A549 (cell line): ENCODE measurements at regions not wholly inside any gene's neighbourhood (a gene's known extent, or its start where the extent isn't known, plus 50 kb on each side); places are given as distances from the start of the nearest gene placed in this dataset.

Source experiments
- ATAC-seq, 2 experiments: fragments of 200-7000 bp in 1 of 2; fragments of >200 bp in 1 of 2; cut with Nextera tagmentation in 1 of 2; cut with Tn5 transposase in 1 of 2; 3 replicates each; pipeline versions ENCODE4 v1.8.0 to v1.9.1; 2018 to 2020; ENCODE audit warnings: mild to moderate bottlenecking in 1 of 2, moderate library complexity in 1 of 2
- CTCF ChIA-PET: fragments of 300-600 bp; sonication (Branson Sonifier 250); formaldehyde crosslinking; extraction: SDS; loops from one replicate; lab custom pipeline; 2021; ENCODE audit warnings: antibody characterized with exemption, inconsistent platforms; lab: Yijun Ruan, JAX
- POLR2A ChIA-PET: fragments of 350-600 bp; formaldehyde crosslinking; extraction: SDS; loops from one replicate; lab custom pipeline; 2021; ENCODE audit warnings: antibody characterized with exemption, inconsistent platforms; lab: Yijun Ruan, JAX
- DNase-seq, 2 experiments: peaks; one replicate each; pipeline versions ENCODE4 v3.0.0 to v3.0.0-alpha.2; 2011 to 2016; ENCODE audit warnings: low read depth in 1 of 2, low spot score in 1 of 2
- FAIRE-seq: peaks from 2 replicates; lab custom pipeline; 2011; peaks lifted over from hg19 to GRCh38; lab: Jason Lieb, UNC
- H3K27ac ChIP-seq, 2 experiments: fragments of >200 bp; sonication (Bioruptor Twin); formaldehyde crosslinking; 3 replicates each; pipeline ENCODE4 v1.5.1; 2016 to 2017
- H3K4me1 ChIP-seq: fragments of >200 bp; sonication (Bioruptor Twin); formaldehyde crosslinking; 3 replicates; pipeline ENCODE4 v1.6.1; 2016
- H3K4me2 ChIP-seq: fragments of >200 bp; sonication (Bioruptor Twin); formaldehyde crosslinking; 3 replicates; pipeline ENCODE4 v1.6.1; 2016
- H3K4me3 ChIP-seq: fragments of >200 bp; sonication (Bioruptor Twin); formaldehyde crosslinking; 3 replicates; pipeline ENCODE4 v1.5.1; 2016
- H3K9me3 ChIP-seq: fragments of >200 bp; sonication (Bioruptor Twin); formaldehyde crosslinking; 3 replicates; pipeline ENCODE4 v1.6.1; 2016
- BHLHE40 ChIP-seq: IDR thresholded peaks from 2 replicates; pipeline ENCODE4 v1.6.1; 2012; ENCODE audit warnings: low read depth, low read length, inconsistent platforms
- CBX2 ChIP-seq: fragments of 200-600 bp; sonication (generic); IDR thresholded peaks from 2 replicates; pipeline ENCODE4 v1.6.1; 2016; ENCODE audit warnings: low read depth, mild to moderate bottlenecking, borderline replicate concordance
- CEBPB ChIP-seq, 2 experiments: fragments of >200 bp in 1 of 2; sonication (Bioruptor Twin) in 1 of 2; formaldehyde crosslinking in 1 of 2; IDR thresholded peaks; 2 replicates each; pipeline ENCODE4 v1.6.1; 2012 to 2016
- ESRRA ChIP-seq: fragments of 150-350 bp; IDR thresholded peaks from 2 replicates; pipeline ENCODE4 v1.6.1; 2014; ENCODE audit warnings: mild to moderate bottlenecking, low read length, borderline replicate concordance
- GATA3 ChIP-seq: IDR thresholded peaks from 2 replicates; pipeline ENCODE4 v1.6.1; 2012; ENCODE audit warnings: borderline replicate concordance
- HEYL ChIP-seq: fragments of 250-450 bp; sonication (Bioruptor Pico); IDR thresholded peaks from 2 replicates; pipeline ENCODE4 v1.8.0; 2021; ENCODE audit warnings: mild to moderate bottlenecking, moderate library complexity
- HOXB13 ChIP-seq: fragments of 250-450 bp; sonication (Bioruptor Pico); IDR thresholded peaks from 2 replicates; pipeline ENCODE4 v1.5.0; 2020; ENCODE audit warnings: low read depth, mild to moderate bottlenecking, moderate library complexity
- HOXB5 ChIP-seq: fragments of 250-450 bp; sonication (Bioruptor Pico); IDR thresholded peaks from 2 replicates; pipeline ENCODE4 v1.5.0; 2020; ENCODE audit warnings: mild to moderate bottlenecking, moderate library complexity
- JUN ChIP-seq, 2 experiments: fragments of >200 bp; sonication (Bioruptor Twin); formaldehyde crosslinking; IDR thresholded peaks; 2 replicates in 1 of 2; 3 replicates in 1 of 2; pipeline ENCODE4 v1.6.1; 2016 to 2017
- KDM5A ChIP-seq: fragments of 200-600 bp; sonication (generic); IDR thresholded peaks from 2 replicates; pipeline ENCODE4 v1.6.1; 2016; ENCODE audit warnings: antibody characterized with exemption, mild to moderate bottlenecking
- MAZ ChIP-seq: fragments of 150-350 bp; IDR thresholded peaks from 2 replicates; pipeline ENCODE4 v1.6.1; 2014; ENCODE audit warnings: antibody characterized with exemption, low read depth, low read length, borderline replicate concordance
- MYC ChIP-seq: IDR thresholded peaks from 2 replicates; pipeline ENCODE4 v1.6.1; 2012; ENCODE audit warnings: mild to moderate bottlenecking, inconsistent platforms, low read length, improper control_type of control experiment, borderline replicate concordance
- NFE2L2 ChIP-seq: fragments of 150-350 bp; conservative IDR thresholded peaks from 2 replicates; pipeline ENCODE4 v1.6.1; 2014; ENCODE audit warnings: low read length
- NPAS2 ChIP-seq: fragments of 250-450 bp; sonication (Bioruptor Pico); IDR thresholded peaks from 2 replicates; pipeline ENCODE4 v1.8.0; 2022; ENCODE audit warnings: mild to moderate bottlenecking, moderate library complexity, borderline replicate concordance
- PHF8 ChIP-seq: fragments of 200-600 bp; sonication (generic); IDR thresholded peaks from 2 replicates; pipeline ENCODE4 v1.6.1; 2016; ENCODE audit warnings: low read depth, mild to moderate bottlenecking, antibody characterized with exemption, moderate library complexity, borderline replicate concordance
- POLR2A ChIP-seq: IDR thresholded peaks from 2 replicates; pipeline ENCODE4 v1.6.1; 2012; ENCODE audit warnings: mild to moderate bottlenecking, low read length
- POLR2AphosphoS2 ChIP-seq: conservative IDR thresholded peaks from 2 replicates; pipeline ENCODE4 v1.6.1; 2012; ENCODE audit warnings: low read length, improper control_type of control experiment, inconsistent platforms
- RAD21 ChIP-seq, 2 experiments: fragments of >200 bp in 1 of 2; sonication (Bioruptor Twin) in 1 of 2; formaldehyde crosslinking in 1 of 2; IDR thresholded peaks in 1 of 2; conservative IDR thresholded peaks in 1 of 2; 2 replicates in 1 of 2; 3 replicates in 1 of 2; pipeline ENCODE4 v1.6.1; 2012 to 2018; ENCODE audit warnings: inconsistent platforms in 1 of 2
- RARB ChIP-seq: fragments of 250-450 bp; sonication (Bioruptor Pico); IDR thresholded peaks from 2 replicates; pipeline ENCODE4 v1.8.0; 2021; ENCODE audit warnings: mild to moderate bottlenecking, moderate library complexity
- RCOR1 ChIP-seq: fragments of 150-350 bp; IDR thresholded peaks from 2 replicates; pipeline ENCODE4 v1.6.1; 2014; ENCODE audit warnings: antibody characterized with exemption, low read length, low read depth
- SMC3 ChIP-seq: fragments of >200 bp; sonication (Bioruptor Twin); formaldehyde crosslinking; IDR thresholded peaks from 3 replicates; pipeline ENCODE4 v1.6.1; 2018; ENCODE audit warnings: inconsistent platforms
- TFCP2L1 ChIP-seq: fragments of 250-450 bp; sonication (Bioruptor Pico); IDR thresholded peaks from 2 replicates; pipeline ENCODE4 v1.5.0; 2021; ENCODE audit warnings: mild to moderate bottlenecking
- TP53 ChIP-seq: fragments of 250-450 bp; sonication (Bioruptor Pico); IDR thresholded peaks from 2 replicates; pipeline ENCODE4 v1.5.0; 2021; ENCODE audit warnings: mild to moderate bottlenecking, moderate library complexity
- ZNF302 ChIP-seq: fragments of 250-450 bp; sonication (Bioruptor Pico); IDR thresholded peaks from 2 replicates; pipeline ENCODE4 v1.9.0; 2021; ENCODE audit warnings: inconsistent platforms, mild to moderate bottlenecking, moderate library complexity
- ZSCAN20 ChIP-seq: fragments of 250-450 bp; sonication (Bioruptor Pico); IDR thresholded peaks from 2 replicates; pipeline ENCODE4 v1.8.0; 2022; ENCODE audit warnings: mild to moderate bottlenecking, moderate library complexity
- TF ChIP-seq, protein P1 (sequence below): fragments of 250-450 bp; sonication (Bioruptor Pico); IDR thresholded peaks from 2 replicates; pipeline ENCODE4 v1.5.0; 2021; ENCODE audit warnings: mild to moderate bottlenecking, moderate library complexity, borderline replicate concordance
- TF ChIP-seq, protein P2 (sequence below): fragments of >200 bp; sonication (Bioruptor Twin); formaldehyde crosslinking; IDR thresholded peaks from 3 replicates; pipeline ENCODE4 v1.6.1; 2016
- TF ChIP-seq, protein P3 (sequence below): IDR thresholded peaks from 2 replicates; pipeline ENCODE4 v1.6.1; 2012
- TF ChIP-seq, protein P4 (sequence below): fragments of >200 bp; sonication (Bioruptor Twin); formaldehyde crosslinking; IDR thresholded peaks from 3 replicates; pipeline ENCODE4 v1.5.1; 2016

DNA sequence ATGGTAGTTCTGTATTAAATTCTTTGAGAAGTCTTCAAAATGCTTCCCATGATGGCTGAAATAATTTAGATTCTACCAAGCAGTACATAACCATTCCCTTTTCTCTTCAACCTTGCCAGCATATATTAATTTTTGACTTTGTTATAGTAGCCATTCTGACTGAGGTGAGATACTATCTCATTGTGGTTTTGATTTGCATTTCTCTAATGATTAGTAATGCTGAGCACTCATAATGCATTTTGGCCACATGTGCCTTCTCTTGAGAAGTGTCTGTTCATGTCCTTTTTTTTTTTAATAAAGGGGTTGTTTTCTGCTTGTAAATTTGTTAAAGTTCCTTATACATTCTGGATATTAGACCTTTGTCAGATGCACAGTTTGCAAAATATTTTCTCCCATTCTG lies 173.9 kb downstream of the CALCRL start:
- Histone ChIP-seq H3K9me3 (no peaks in the 10 kb centered on the region), H3K4me1 (no peaks in the 10 kb centered on the region), H3K4me2 (no peak overlapping the region), H3K4me3 (no peak overlapping the region), H3K27ac (no peak overlapping the region)
- ChIA-PET CTCF (no interaction called here), POLR2A (no interaction called here)
- DNase-seq, result no peak
- no peak for FAIRE-seq
- no peak for ATAC-seq
- TF ChIP-seq TFCP2L1 (CRISPR knock-in tag) (no peak), NFE2L2 (no peak), ESRRA (no peak), POLR2AphosphoS2 (no peak), BHLHE40 (no peak), KDM5A (no peak), RARB (no peak), HEYL (no peak), CEBPB (IDR thresholded peaks at IDR 0.05) (no peak), RAD21 (conservative IDR thresholded peaks at IDR 0.05 in 1 of 2, IDR thresholded peaks at IDR 0.05 in 1 of 2) (no peak), HOXB5 (CRISPR knock-in tag) (no peak), GATA3 (no peak), JUN (IDR thresholded peaks at IDR 0.05) (no peak)
- TF ChIP-seq, protein P1, sequence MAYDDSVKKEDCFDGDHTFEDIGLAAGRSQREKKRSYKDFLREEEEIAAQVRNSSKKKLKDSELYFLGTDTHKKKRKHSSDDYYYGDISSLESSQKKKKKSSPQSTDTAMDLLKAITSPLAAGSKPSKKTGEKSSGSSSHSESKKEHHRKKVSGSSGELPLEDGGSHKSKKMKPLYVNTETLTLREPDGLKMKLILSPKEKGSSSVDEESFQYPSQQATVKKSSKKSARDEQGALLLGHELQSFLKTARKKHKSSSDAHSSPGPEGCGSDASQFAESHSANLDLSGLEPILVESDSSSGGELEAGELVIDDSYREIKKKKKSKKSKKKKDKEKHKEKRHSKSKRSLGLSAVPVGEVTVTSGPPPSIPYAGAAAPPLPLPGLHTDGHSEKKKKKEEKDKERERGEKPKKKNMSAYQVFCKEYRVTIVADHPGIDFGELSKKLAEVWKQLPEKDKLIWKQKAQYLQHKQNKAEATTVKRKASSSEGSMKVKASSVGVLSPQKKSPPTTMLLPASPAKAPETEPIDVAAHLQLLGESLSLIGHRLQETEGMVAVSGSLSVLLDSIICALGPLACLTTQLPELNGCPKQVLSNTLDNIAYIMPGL, result no peak

DNA sequence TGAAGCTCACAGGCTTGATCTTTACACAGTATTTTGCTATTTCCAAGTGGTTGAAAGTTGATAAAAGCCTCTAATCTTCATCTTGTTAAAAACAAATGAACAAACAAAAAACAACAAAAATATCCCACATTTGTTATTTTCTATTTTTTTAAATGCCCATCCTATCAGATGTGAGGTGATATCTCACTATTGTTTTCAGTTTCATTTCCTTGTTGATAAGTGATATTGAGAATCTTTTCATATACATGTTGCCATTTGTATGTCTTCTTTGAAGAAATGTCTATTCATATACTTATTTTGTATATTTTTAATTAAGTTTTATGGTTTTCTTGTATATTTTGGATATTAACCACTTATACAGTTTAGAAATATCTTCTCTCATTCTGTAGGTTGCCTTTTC lies 175.8 kb downstream of the CALCRL start:
- ChIA-PET CTCF (no interaction called here), POLR2A (no interaction called here)
- no peak for ATAC-seq
- no peak for DNase-seq
- no peak overlapping the region for H3K4me2 ChIP-seq
- H3K9me3 ChIP-seq, result no peaks in the 10 kb centered on the region
- no peaks in the 10 kb centered on the region for H3K4me1 ChIP-seq
- no peak overlapping the region for H3K4me3 ChIP-seq
- no peak overlapping the region for H3K27ac ChIP-seq
- TF ChIP-seq MAZ (no peak), JUN (IDR thresholded peaks at IDR 0.05) (no peak), SMC3 (no peak), RARB (no peak), PHF8 (no peak), POLR2A (no peak), ZSCAN20 (CRISPR knock-in tag) (no peak), TFCP2L1 (CRISPR knock-in tag) (no peak), TP53 (CRISPR knock-in tag) (no peak), POLR2AphosphoS2 (no peak), RCOR1 (no peak), MYC (no peak), HOXB13 (no peak), NPAS2 (no peak), BHLHE40 (no peak), ZNF302 (CRISPR knock-in tag) (no peak), CBX2 (no peak)
- TF ChIP-seq, protein P2, sequence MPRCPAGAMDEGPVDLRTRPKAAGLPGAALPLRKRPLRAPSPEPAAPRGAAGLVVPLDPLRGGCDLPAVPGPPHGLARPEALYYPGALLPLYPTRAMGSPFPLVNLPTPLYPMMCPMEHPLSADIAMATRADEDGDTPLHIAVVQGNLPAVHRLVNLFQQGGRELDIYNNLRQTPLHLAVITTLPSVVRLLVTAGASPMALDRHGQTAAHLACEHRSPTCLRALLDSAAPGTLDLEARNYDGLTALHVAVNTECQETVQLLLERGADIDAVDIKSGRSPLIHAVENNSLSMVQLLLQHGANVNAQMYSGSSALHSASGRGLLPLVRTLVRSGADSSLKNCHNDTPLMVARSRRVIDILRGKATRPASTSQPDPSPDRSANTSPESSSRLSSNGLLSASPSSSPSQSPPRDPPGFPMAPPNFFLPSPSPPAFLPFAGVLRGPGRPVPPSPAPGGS, result no peak
- TF ChIP-seq, protein P3, sequence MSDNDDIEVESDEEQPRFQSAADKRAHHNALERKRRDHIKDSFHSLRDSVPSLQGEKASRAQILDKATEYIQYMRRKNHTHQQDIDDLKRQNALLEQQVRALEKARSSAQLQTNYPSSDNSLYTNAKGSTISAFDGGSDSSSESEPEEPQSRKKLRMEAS, result no peak
- TF ChIP-seq, protein P4, sequence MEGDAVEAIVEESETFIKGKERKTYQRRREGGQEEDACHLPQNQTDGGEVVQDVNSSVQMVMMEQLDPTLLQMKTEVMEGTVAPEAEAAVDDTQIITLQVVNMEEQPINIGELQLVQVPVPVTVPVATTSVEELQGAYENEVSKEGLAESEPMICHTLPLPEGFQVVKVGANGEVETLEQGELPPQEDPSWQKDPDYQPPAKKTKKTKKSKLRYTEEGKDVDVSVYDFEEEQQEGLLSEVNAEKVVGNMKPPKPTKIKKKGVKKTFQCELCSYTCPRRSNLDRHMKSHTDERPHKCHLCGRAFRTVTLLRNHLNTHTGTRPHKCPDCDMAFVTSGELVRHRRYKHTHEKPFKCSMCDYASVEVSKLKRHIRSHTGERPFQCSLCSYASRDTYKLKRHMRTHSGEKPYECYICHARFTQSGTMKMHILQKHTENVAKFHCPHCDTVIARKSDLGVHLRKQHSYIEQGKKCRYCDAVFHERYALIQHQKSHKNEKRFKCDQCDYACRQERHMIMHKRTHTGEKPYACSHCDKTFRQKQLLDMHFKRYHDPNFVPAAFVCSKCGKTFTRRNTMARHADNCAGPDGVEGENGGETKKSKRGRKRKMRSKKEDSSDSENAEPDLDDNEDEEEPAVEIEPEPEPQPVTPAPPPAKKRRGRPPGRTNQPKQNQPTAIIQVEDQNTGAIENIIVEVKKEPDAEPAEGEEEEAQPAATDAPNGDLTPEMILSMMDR, result no peak
- FAIRE-seq, result no peak
